SK-N-SH treated with all-trans-retinoic acid at 6 μM for 48 hours (cell line): ENCODE measurements at regions not wholly inside any gene's neighbourhood (a gene's known extent, or its start where the extent isn't known, plus 50 kb on each side); places are given as distances from the start of the nearest gene placed in this dataset.

Experiments
- ATAC-seq: fragments of 200-7000 bp; cut with Tn5 transposase; 3 replicates; pipeline ENCODE4 v1.9.1; 2020; ENCODE audit warnings: mild to moderate bottlenecking, moderate library complexity
- ARNTL ChIP-seq: fragments of 450-650 bp; formaldehyde crosslinking; IDR thresholded peaks from 2 replicates; pipeline ENCODE4 v1.5.0; 2020; ENCODE audit warnings: low read depth, mild to moderate bottlenecking, moderate library complexity, borderline replicate concordance
- BACH2 ChIP-seq: fragments of 250-450 bp; sonication (Bioruptor Pico); IDR thresholded peaks from 2 replicates; pipeline ENCODE4 v1.9.0; 2021; ENCODE audit warnings: mild to moderate bottlenecking, borderline replicate concordance
- CREB5 ChIP-seq: fragments of 250-450 bp; sonication (Bioruptor Pico); IDR thresholded peaks from 2 replicates; pipeline ENCODE4 v1.5.1; 2020; ENCODE audit warnings: low read depth, mild to moderate bottlenecking, moderate library complexity
- CSDC2 ChIP-seq: fragments of 250-450 bp; sonication (Bioruptor Pico); IDR thresholded peaks from 2 replicates; pipeline ENCODE4 v1.5.0; 2020; ENCODE audit warnings: mild to moderate bottlenecking, moderate library complexity
- CSRNP3 ChIP-seq: fragments of 250-450 bp; sonication (Bioruptor Pico); IDR thresholded peaks from 2 replicates; pipeline ENCODE4 v1.5.1; 2021; ENCODE audit warnings: mild to moderate bottlenecking, moderate library complexity
- ESRRG ChIP-seq: fragments of 250-450 bp; sonication (Bioruptor Pico); IDR thresholded peaks from 2 replicates; pipeline ENCODE4 v1.6.1; 2021; ENCODE audit warnings: mild to moderate bottlenecking
- GLIS3 ChIP-seq: fragments of 250-450 bp; sonication (Bioruptor Pico); IDR thresholded peaks from 2 replicates; pipeline ENCODE4 v1.5.0; 2020; ENCODE audit warnings: mild to moderate bottlenecking, moderate library complexity
- ISL1 ChIP-seq: fragments of 250-450 bp; sonication (Bioruptor Pico); IDR thresholded peaks from 2 replicates; pipeline ENCODE4 v2.1.2; 2022; ENCODE audit warnings: mild to moderate bottlenecking, moderate library complexity
- OSR1 ChIP-seq: fragments of 250-450 bp; sonication (Bioruptor Pico); IDR thresholded peaks from 2 replicates; pipeline ENCODE4 v1.8.0; 2022; ENCODE audit warnings: moderate library complexity, mild to moderate bottlenecking, inconsistent platforms
- PATZ1 ChIP-seq: fragments of 250-450 bp; sonication (Bioruptor Pico); IDR thresholded peaks from 2 replicates; pipeline ENCODE4 v1.8.0; 2020; ENCODE audit warnings: mild to moderate bottlenecking, moderate library complexity, borderline replicate concordance
- POU6F1 ChIP-seq: fragments of 250-450 bp; sonication (Bioruptor Pico); IDR thresholded peaks from 2 replicates; pipeline ENCODE4 v1.8.0; 2021; ENCODE audit warnings: low read depth, mild to moderate bottlenecking, moderate library complexity, borderline replicate concordance
- PPARA ChIP-seq: fragments of 250-450 bp; sonication (Bioruptor Pico); IDR thresholded peaks from 2 replicates; pipeline ENCODE4 v1.5.0; 2020; ENCODE audit warnings: mild to moderate bottlenecking, borderline replicate concordance
- RARB ChIP-seq: fragments of 250-450 bp; sonication (Bioruptor Pico); IDR thresholded peaks from 2 replicates; pipeline ENCODE4 v1.8.0; 2021; ENCODE audit warnings: mild to moderate bottlenecking, moderate library complexity
- SNAI2 ChIP-seq: fragments of 250-450 bp; sonication (Bioruptor Pico); IDR thresholded peaks from 2 replicates; pipeline ENCODE4 v1.5.0; 2020; ENCODE audit warnings: mild to moderate bottlenecking, moderate library complexity
- TCF4 ChIP-seq: fragments of 250-450 bp; sonication (Bioruptor Pico); IDR thresholded peaks from 2 replicates; pipeline ENCODE4 v1.8.0; 2021; ENCODE audit warnings: mild to moderate bottlenecking, moderate library complexity, borderline replicate concordance
- TSHZ2 ChIP-seq: fragments of 250-450 bp; sonication (Bioruptor Pico); IDR thresholded peaks from 2 replicates; pipeline ENCODE4 v1.5.0; 2020; ENCODE audit warnings: mild to moderate bottlenecking, moderate library complexity
- ZC3H10 ChIP-seq: fragments of 250-450 bp; sonication (Bioruptor Pico); IDR thresholded peaks from 2 replicates; pipeline ENCODE4 v1.5.1; 2021; ENCODE audit warnings: mild to moderate bottlenecking, moderate library complexity
- ZFP30 ChIP-seq: fragments of 450-650 bp; formaldehyde crosslinking; IDR thresholded peaks from 2 replicates; pipeline ENCODE4 v1.5.0; 2022; ENCODE audit warnings: mild to moderate bottlenecking, moderate library complexity
- ZNF565 ChIP-seq: fragments of 450-650 bp; formaldehyde crosslinking; conservative IDR thresholded peaks from 2 replicates; pipeline ENCODE4 v1.5.0; 2020; ENCODE audit warnings: low read depth, mild to moderate bottlenecking, moderate library complexity
- ZNF70 ChIP-seq: fragments of 450-650 bp; formaldehyde crosslinking; IDR thresholded peaks from 2 replicates; pipeline ENCODE4 v1.5.0; 2020; ENCODE audit warnings: mild to moderate bottlenecking, moderate library complexity

GRCh38 chr3:86418861-86419260, 572.1 kb downstream of the VGLL3 start (continued):
- TF ChIP-seq ZNF565 (CRISPR knock-in tag) (no peak), SNAI2 (CRISPR knock-in tag) (no peak)

DNA sequence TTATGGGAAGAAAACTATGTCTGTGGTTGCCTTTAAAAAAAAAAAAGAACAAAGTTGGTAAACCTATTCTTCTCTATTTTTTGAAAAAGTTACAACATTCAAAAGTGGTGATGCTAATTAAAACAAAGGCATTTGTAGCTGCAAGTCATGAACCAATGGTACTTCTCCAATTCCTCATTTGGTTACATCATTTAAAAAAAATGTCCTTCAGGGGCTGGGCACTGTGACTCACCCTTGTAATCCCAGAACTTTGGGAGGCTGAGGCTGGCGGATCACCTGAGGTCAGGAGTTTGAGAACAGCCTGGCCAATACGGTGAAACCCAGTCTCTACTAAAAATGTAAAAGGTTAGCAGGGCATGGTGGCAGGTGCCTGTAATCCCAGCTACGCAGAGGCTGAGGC, 574.6 kb downstream of the VGLL3 start:
- ATAC-seq: no peak
- TF ChIP-seq ZC3H10: no peak
- TF ChIP-seq ESRRG (CRISPR knock-in tag): no peak
- no peak for TF ChIP-seq ZNF70 (CRISPR knock-in tag)
- no peak for TF ChIP-seq ZNF565 (CRISPR knock-in tag)
- no peak for TF ChIP-seq PATZ1 (CRISPR knock-in tag)
- TF ChIP-seq ARNTL (CRISPR knock-in tag): no peak
- TF ChIP-seq ISL1 (CRISPR knock-in tag): no peak
- no peak for TF ChIP-seq BACH2 (CRISPR knock-in tag)
- no peak for TF ChIP-seq CSRNP3 (CRISPR knock-in tag)
- no peak for TF ChIP-seq PPARA (CRISPR knock-in tag)
- no peak for TF ChIP-seq RARB (CRISPR knock-in tag)
- TF ChIP-seq CSDC2 (CRISPR knock-in tag): no peak
- TF ChIP-seq SNAI2 (CRISPR knock-in tag): no peak

DNA sequence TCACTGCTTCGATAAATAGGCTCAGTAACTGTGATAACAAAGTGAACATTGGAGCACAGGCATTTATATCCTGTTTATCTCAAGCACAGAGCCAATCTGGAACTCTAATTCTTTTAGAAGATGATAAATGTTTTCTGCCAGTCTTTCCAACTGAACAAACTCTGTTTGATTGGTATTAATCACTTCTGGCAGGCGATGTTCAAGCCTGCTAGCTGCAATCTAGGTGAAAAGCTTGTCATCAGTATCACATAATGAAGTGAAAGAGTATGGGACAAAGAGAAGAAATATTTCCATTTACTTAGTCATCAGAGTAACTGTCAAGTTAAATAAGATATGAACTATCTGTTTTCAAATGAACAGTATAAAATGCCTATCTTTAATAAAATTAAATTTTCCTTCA, 577.3 kb downstream of the VGLL3 start:
- TF ChIP-seq OSR1: no peak
- no peak for TF ChIP-seq ZNF565 (CRISPR knock-in tag)
- no peak for TF ChIP-seq ISL1 (CRISPR knock-in tag)
- no peak for TF ChIP-seq ZFP30 (CRISPR knock-in tag)
- no peak for TF ChIP-seq CSRNP3 (CRISPR knock-in tag)
- TF ChIP-seq ARNTL (CRISPR knock-in tag): no peak
- no peak for TF ChIP-seq GLIS3 (CRISPR knock-in tag)
- no peak for TF ChIP-seq PPARA (CRISPR knock-in tag)
- no peak for TF ChIP-seq SNAI2 (CRISPR knock-in tag)
- no peak for TF ChIP-seq CREB5 (CRISPR knock-in tag)
- TF ChIP-seq ZC3H10: no peak
- TF ChIP-seq TCF4 (CRISPR knock-in tag): no peak
- ATAC-seq: no peak

- no peak for ATAC-seq
- TF ChIP-seq PPARA (CRISPR knock-in tag): no peak
- TF ChIP-seq SNAI2 (CRISPR knock-in tag): no peak
- TF ChIP-seq ZNF70 (CRISPR knock-in tag): no peak
- TF ChIP-seq ZC3H10: no peak
- TF ChIP-seq TCF4 (CRISPR knock-in tag): no peak
- no peak for TF ChIP-seq CSRNP3 (CRISPR knock-in tag)
- no peak for TF ChIP-seq GLIS3 (CRISPR knock-in tag)
- TF ChIP-seq ARNTL (CRISPR knock-in tag): no peak
- TF ChIP-seq ESRRG (CRISPR knock-in tag): no peak
- TF ChIP-seq POU6F1 (CRISPR knock-in tag): no peak
- TF ChIP-seq ZNF565 (CRISPR knock-in tag): no peak
- no peak for TF ChIP-seq TSHZ2 (CRISPR knock-in tag)
- no peak for TF ChIP-seq BACH2 (CRISPR knock-in tag)
- TF ChIP-seq CREB5 (CRISPR knock-in tag): no peak
Measured at GRCh38 chr3:86410587-86410986, 580.4 kb downstream of the VGLL3 start.
